ENCODE measurements at regions not wholly inside any gene's neighbourhood (a gene's known extent, or its start where the extent isn't known, plus 50 kb on each side); places are given as distances from the start of the nearest gene placed in this dataset.

GRCh38 chr3:187967993-187968392 is 186.0 kb upstream of the LPP start:
- intact Hi-C loops (cut with DNase I): no loop called here
- H3K9ac ChIP-seq (ENCODE audit: low read depth in 2 of 2, low read length in 2 of 2): no peak overlapping the region
- H3K4me3 ChIP-seq: no peak overlapping the region
- H3K36me3 ChIP-seq: no peaks in the 10 kb centered on the region
- DNase-seq: no peak
- no peaks in the 10 kb centered on the region for H3K4me1 ChIP-seq
- H3K27ac ChIP-seq: no peak overlapping the region
- H3K27me3 ChIP-seq: no peaks in the 10 kb centered on the region
- H3K9me3 ChIP-seq: no peaks in the 10 kb centered on the region
- no peak for TF ChIP-seq CTCF (IDR thresholded peaks at IDR 0.05)

- Histone ChIP-seq H3K4me3 (no peak overlapping the region), H3K9ac (ENCODE audit: low read depth in 2 of 2, low read length in 2 of 2) (no peak overlapping the region), H3K36me3 (no peaks in the 10 kb centered on the region), H3K27me3 (no peaks in the 10 kb centered on the region), H3K9me3 (no peaks in the 10 kb centered on the region), H3K4me1 (no peaks in the 10 kb centered on the region), H3K27ac (no peak overlapping the region)
- intact Hi-C loops (cut with DNase I): no loop called here
- TF ChIP-seq CTCF (IDR thresholded peaks at IDR 0.05): no peak
- no peak for DNase-seq
Measured at GRCh38 chr3:187968883-187969580, 184.9 kb upstream of the LPP start.

- intact Hi-C loops (cut with DNase I): no loop called here
- DNase-seq: no peak
- Histone ChIP-seq H3K36me3 (no peaks in the 10 kb centered on the region), H3K9ac (ENCODE audit: low read depth in 2 of 2, low read length in 2 of 2) (no peak overlapping the region), H3K4me3 (no peak overlapping the region), H3K27me3 (no peaks in the 10 kb centered on the region), H3K27ac (no peak overlapping the region), H3K4me1 (no peaks in the 10 kb centered on the region), H3K9me3 (no peaks in the 10 kb centered on the region)
- no peak for TF ChIP-seq CTCF (IDR thresholded peaks at IDR 0.05)
Measured at GRCh38 chr3:187969581-187969950, 184.4 kb upstream of the LPP start.

- intact Hi-C loops (cut with DNase I): no loop called here
- H3K36me3 ChIP-seq: no peaks in the 10 kb centered on the region
- no peak for DNase-seq
Measured at GRCh38 chr3:187970106-187970505, 183.9 kb upstream of the LPP start.

GRCh38 chr3:187971629-187972028 is 182.3 kb upstream of the LPP start:
- no peaks in the 10 kb centered on the region for H3K36me3 ChIP-seq
- no peaks in the 10 kb centered on the region for H3K27me3 ChIP-seq
- no peaks in the 10 kb centered on the region for H3K4me1 ChIP-seq
- no peak overlapping the region for H3K27ac ChIP-seq
- intact Hi-C loops (cut with DNase I): no loop called here
- H3K4me3 ChIP-seq: no peak overlapping the region
- no peak for DNase-seq
- no peak for TF ChIP-seq CTCF (IDR thresholded peaks at IDR 0.05)
- H3K9ac ChIP-seq (ENCODE audit: low read depth in 2 of 2, low read length in 2 of 2): no peak overlapping the region
- no peaks in the 10 kb centered on the region for H3K9me3 ChIP-seq

More at GRCh38 chr3:187970106-187970505, 183.9 kb upstream of the LPP start:
- TF ChIP-seq CTCF (IDR thresholded peaks at IDR 0.05): no peak
- no peaks in the 10 kb centered on the region for H3K9me3 ChIP-seq
- no peak overlapping the region for H3K27ac ChIP-seq
- no peaks in the 10 kb centered on the region for H3K27me3 ChIP-seq
- H3K9ac ChIP-seq (ENCODE audit: low read depth in 2 of 2, low read length in 2 of 2): no peak overlapping the region
- no peak overlapping the region for H3K4me3 ChIP-seq
- H3K4me1 ChIP-seq: no peaks in the 10 kb centered on the region

Data from colonic mucosa (tissue), 4 donors.